ENCODE measurements at regions not wholly inside any gene's neighbourhood (a gene's known extent, or its start where the extent isn't known, plus 50 kb on each side); places are given as distances from the start of the nearest gene placed in this dataset.

DNA sequence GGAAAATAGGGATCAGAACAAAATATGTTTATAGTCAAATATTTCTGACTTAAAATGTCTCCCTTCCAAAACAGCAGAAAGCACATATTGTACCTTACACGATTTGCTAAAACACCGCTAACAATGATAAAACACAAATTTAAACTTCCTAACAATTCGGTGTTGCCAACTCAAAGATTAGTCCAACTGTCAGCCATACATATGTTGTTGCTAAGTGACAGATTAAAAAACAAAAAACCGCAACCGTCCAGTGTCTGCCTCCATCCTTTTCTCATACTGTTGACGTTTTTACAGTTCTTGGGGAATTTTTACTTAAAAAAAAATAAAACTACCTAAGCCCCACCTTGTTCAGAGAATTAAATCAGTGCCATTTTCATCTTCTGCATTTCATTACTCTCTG is 118.0 kb downstream of the RAB11FIP2 start:
- TF ChIP-seq, protein P1, sequence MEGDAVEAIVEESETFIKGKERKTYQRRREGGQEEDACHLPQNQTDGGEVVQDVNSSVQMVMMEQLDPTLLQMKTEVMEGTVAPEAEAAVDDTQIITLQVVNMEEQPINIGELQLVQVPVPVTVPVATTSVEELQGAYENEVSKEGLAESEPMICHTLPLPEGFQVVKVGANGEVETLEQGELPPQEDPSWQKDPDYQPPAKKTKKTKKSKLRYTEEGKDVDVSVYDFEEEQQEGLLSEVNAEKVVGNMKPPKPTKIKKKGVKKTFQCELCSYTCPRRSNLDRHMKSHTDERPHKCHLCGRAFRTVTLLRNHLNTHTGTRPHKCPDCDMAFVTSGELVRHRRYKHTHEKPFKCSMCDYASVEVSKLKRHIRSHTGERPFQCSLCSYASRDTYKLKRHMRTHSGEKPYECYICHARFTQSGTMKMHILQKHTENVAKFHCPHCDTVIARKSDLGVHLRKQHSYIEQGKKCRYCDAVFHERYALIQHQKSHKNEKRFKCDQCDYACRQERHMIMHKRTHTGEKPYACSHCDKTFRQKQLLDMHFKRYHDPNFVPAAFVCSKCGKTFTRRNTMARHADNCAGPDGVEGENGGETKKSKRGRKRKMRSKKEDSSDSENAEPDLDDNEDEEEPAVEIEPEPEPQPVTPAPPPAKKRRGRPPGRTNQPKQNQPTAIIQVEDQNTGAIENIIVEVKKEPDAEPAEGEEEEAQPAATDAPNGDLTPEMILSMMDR (conservative IDR thresholded peaks at IDR 0.05; ENCODE audit: low read depth in 2 of 2): no peak
- TF ChIP-seq POLR2AphosphoS5 (IDR thresholded peaks at IDR 0.05; ENCODE audit: low read depth) (no peak), EZH2 (IDR thresholded peaks at IDR 0.05; ENCODE audit: low read depth, unreplicated experiment) (no peak), EZH2phosphoT487 (IDR thresholded peaks at IDR 0.05; ENCODE audit: unreplicated experiment) (no peak), JUNB (IDR thresholded peaks at IDR 0.05; ENCODE audit: unreplicated experiment) (no peak), STAT1 (IDR thresholded peaks at IDR 0.05; ENCODE audit: unreplicated experiment) (no peak), CREB1 (CRISPR knock-in tag; IDR thresholded peaks at IDR 0.05; ENCODE audit: low read depth) (no peak), ZNF331 (CRISPR knock-in tag; IDR thresholded peaks at IDR 0.05; ENCODE audit: low read depth) (no peak)
- TF ChIP-seq, protein P2, sequence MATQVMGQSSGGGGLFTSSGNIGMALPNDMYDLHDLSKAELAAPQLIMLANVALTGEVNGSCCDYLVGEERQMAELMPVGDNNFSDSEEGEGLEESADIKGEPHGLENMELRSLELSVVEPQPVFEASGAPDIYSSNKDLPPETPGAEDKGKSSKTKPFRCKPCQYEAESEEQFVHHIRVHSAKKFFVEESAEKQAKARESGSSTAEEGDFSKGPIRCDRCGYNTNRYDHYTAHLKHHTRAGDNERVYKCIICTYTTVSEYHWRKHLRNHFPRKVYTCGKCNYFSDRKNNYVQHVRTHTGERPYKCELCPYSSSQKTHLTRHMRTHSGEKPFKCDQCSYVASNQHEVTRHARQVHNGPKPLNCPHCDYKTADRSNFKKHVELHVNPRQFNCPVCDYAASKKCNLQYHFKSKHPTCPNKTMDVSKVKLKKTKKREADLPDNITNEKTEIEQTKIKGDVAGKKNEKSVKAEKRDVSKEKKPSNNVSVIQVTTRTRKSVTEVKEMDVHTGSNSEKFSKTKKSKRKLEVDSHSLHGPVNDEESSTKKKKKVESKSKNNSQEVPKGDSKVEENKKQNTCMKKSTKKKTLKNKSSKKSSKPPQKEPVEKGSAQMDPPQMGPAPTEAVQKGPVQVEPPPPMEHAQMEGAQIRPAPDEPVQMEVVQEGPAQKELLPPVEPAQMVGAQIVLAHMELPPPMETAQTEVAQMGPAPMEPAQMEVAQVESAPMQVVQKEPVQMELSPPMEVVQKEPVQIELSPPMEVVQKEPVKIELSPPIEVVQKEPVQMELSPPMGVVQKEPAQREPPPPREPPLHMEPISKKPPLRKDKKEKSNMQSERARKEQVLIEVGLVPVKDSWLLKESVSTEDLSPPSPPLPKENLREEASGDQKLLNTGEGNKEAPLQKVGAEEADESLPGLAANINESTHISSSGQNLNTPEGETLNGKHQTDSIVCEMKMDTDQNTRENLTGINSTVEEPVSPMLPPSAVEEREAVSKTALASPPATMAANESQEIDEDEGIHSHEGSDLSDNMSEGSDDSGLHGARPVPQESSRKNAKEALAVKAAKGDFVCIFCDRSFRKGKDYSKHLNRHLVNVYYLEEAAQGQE (IDR thresholded peaks at IDR 0.05; ENCODE audit: unreplicated experiment): no peak
- TF ChIP-seq, protein P3, sequence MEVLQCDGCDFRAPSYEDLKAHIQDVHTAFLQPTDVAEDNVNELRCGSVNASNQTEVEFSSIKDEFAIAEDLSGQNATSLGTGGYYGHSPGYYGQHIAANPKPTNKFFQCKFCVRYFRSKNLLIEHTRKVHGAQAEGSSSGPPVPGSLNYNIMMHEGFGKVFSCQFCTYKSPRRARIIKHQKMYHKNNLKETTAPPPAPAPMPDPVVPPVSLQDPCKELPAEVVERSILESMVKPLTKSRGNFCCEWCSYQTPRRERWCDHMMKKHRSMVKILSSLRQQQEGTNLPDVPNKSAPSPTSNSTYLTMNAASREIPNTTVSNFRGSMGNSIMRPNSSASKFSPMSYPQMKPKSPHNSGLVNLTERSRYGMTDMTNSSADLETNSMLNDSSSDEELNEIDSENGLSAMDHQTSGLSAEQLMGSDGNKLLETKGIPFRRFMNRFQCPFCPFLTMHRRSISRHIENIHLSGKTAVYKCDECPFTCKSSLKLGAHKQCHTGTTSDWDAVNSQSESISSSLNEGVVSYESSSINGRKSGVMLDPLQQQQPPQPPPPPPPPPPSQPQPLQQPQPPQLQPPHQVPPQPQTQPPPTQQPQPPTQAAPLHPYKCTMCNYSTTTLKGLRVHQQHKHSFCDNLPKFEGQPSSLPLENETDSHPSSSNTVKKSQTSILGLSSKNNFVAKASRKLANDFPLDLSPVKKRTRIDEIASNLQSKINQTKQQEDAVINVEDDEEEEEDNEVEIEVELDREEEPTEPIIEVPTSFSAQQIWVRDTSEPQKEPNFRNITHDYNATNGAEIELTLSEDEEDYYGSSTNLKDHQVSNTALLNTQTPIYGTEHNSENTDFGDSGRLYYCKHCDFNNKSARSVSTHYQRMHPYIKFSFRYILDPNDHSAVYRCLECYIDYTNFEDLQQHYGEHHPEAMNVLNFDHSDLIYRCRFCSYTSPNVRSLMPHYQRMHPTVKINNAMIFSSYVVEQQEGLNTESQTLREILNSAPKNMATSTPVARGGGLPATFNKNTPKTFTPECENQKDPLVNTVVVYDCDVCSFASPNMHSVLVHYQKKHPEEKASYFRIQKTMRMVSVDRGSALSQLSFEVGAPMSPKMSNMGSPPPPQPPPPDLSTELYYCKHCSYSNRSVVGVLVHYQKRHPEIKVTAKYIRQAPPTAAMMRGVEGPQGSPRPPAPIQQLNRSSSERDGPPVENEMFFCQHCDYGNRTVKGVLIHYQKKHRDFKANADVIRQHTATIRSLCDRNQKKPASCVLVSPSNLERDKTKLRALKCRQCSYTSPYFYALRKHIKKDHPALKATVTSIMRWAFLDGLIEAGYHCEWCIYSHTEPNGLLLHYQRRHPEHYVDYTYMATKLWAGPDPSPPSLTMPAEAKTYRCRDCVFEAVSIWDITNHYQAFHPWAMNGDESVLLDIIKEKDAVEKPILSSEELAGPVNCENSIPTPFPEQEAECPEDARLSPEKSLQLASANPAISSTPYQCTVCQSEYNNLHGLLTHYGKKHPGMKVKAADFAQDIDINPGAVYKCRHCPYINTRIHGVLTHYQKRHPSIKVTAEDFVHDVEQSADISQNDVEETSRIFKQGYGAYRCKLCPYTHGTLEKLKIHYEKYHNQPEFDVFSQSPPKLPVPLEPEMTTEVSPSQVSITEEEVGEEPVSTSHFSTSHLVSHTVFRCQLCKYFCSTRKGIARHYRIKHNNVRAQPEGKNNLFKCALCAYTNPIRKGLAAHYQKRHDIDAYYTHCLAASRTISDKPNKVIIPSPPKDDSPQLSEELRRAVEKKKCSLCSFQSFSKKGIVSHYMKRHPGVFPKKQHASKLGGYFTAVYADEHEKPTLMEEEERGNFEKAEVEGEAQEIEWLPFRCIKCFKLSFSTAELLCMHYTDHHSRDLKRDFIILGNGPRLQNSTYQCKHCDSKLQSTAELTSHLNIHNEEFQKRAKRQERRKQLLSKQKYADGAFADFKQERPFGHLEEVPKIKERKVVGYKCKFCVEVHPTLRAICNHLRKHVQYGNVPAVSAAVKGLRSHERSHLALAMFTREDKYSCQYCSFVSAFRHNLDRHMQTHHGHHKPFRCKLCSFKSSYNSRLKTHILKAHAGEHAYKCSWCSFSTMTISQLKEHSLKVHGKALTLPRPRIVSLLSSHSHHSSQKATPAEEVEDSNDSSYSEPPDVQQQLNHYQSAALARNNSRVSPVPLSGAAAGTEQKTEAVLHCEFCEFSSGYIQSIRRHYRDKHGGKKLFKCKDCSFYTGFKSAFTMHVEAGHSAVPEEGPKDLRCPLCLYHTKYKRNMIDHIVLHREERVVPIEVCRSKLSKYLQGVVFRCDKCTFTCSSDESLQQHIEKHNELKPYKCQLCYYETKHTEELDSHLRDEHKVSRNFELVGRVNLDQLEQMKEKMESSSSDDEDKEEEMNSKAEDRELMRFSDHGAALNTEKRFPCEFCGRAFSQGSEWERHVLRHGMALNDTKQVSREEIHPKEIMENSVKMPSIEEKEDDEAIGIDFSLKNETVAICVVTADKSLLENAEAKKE (CRISPR knock-in tag; IDR thresholded peaks at IDR 0.05): no peak
- TF ChIP-seq, protein P4, sequence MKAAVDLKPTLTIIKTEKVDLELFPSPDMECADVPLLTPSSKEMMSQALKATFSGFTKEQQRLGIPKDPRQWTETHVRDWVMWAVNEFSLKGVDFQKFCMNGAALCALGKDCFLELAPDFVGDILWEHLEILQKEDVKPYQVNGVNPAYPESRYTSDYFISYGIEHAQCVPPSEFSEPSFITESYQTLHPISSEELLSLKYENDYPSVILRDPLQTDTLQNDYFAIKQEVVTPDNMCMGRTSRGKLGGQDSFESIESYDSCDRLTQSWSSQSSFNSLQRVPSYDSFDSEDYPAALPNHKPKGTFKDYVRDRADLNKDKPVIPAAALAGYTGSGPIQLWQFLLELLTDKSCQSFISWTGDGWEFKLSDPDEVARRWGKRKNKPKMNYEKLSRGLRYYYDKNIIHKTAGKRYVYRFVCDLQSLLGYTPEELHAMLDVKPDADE (IDR thresholded peaks at IDR 0.05): no peak

All from GM23338 (cell line).